ENCODE measurements at regions not wholly inside any gene's neighbourhood (a gene's known extent, or its start where the extent isn't known, plus 50 kb on each side); places are given as distances from the start of the nearest gene placed in this dataset.

DNA sequence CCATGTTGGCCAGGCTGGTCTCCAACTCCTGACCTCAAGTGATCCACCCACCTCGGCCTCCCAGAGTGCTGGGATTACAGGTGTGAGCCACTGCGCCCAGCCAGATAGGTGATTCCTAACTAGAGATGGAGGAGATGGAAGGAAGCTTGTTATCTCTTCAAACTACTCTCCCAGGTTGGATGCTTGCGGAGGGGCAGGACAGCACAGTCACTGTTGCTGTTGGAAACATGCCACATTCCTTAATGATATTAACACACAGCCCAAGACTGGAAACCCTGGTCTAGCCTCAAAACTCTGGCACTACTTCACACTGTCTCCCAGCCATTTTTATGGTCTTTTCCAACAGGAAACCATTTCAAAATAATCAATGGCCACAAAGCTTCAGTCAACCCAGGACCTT, 468.8 kb upstream of the NRP1 start:
- H3K27ac Mint-ChIP-seq, result no peak overlapping the region
- no peaks in the 10 kb centered on the region for H3K36me3 Mint-ChIP-seq (ENCODE audit: low read depth)
- H3K27me3 Mint-ChIP-seq (ENCODE audit: low read depth), result no peaks in the 10 kb centered on the region
- no peak overlapping the region for H3K4me3 Mint-ChIP-seq
- no peaks in the 10 kb centered on the region for H3K4me1 Mint-ChIP-seq (ENCODE audit: low read depth)
- no peaks in the 10 kb centered on the region for H3K9me3 Mint-ChIP-seq

DNA sequence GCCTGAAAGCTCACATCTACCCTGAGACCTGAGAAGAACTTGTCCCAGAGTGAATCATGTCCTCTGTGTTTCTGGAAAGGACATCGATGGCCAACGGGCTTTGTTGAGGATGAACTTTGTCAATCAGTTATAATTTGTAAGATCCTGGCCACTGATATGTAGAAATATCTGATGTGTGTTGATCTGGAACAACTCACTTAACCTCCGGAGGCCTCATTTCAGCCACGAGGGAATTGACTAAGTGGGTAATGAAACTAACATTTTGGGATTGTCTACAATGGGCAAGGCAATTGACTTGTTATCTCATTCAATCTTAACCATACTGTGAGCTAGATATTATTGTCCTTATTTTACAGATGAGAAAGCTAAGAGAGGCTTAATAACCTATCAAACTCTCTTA, 468.1 kb upstream of the NRP1 start:
- Mint-ChIP-seq H3K36me3 (ENCODE audit: low read depth) (no peaks in the 10 kb centered on the region), H3K9me3 (no peaks in the 10 kb centered on the region), H3K27ac (no peak overlapping the region), H3K4me1 (ENCODE audit: low read depth) (no peaks in the 10 kb centered on the region), H3K4me3 (no peak overlapping the region), H3K27me3 (ENCODE audit: low read depth) (no peaks in the 10 kb centered on the region)

DNA sequence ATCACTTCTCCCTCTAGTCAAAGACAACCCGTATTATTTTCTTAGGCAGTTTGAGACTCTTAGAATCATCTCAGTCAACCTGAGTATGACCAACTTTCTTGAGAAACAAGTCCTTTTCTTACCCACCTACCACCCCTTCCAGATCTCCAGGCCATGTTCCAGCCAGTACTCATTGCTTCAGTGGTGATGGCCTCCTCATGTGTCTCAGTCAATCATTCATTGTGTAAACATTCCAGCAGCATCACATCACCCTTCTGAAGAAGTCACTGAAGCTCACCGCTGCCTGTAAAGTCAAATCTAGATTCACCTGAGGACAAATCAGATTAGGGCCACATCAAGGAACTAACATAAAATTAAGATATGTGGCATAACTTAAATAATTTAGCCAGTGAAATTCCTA, 467.2 kb upstream of the NRP1 start:
- H3K27ac Mint-ChIP-seq, result no peak overlapping the region
- H3K36me3 Mint-ChIP-seq (ENCODE audit: low read depth), result no peaks in the 10 kb centered on the region
- H3K4me1 Mint-ChIP-seq (ENCODE audit: low read depth), result no peaks in the 10 kb centered on the region
- no peaks in the 10 kb centered on the region for H3K27me3 Mint-ChIP-seq (ENCODE audit: low read depth)
- H3K9me3 Mint-ChIP-seq, result no peaks in the 10 kb centered on the region
- no peak overlapping the region for H3K4me3 Mint-ChIP-seq

DNA sequence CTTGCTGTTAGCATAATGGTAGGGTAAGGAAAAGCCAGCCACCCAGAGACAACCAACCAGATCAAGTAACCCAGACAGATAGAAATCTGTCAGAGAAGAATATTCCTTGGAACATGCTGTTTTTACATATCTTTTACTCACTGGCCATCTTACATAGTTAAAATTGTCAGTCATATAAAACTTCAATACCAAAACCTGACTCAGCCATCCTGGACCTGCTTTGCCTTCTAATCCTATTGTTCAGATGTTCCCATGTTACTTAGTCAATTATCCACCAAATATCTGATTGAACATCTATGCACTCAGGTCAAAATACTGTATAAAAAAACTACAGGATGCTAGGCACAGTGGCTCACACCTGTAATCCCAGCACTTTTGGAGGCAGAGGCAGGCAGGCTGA, 466.5 kb upstream of the NRP1 start:
- Mint-ChIP-seq H3K4me1 (ENCODE audit: low read depth) (no peaks in the 10 kb centered on the region), H3K9me3 (no peaks in the 10 kb centered on the region), H3K27ac (no peak overlapping the region), H3K4me3 (no peak overlapping the region), H3K27me3 (ENCODE audit: low read depth) (no peaks in the 10 kb centered on the region), H3K36me3 (ENCODE audit: low read depth) (no peaks in the 10 kb centered on the region)

DNA sequence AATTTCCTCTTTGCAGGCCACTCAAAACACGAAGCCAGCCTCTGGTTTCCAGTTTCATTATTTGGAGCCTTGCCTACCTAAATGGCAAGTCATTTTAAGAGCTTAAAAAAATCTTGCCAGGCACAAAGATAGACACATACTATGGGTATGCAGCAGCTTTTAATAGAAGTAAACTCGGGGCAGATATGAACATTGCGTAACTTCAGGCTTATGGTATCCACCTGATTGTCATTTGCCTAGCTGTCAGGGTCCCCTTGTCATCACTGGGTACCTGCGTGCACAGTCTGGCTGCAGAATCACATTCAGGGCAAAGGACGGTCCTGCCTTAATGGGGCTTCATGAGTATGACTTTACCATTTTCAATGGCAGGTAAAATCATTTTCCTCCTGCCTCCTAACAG, 466.1 kb upstream of the NRP1 start:
- Mint-ChIP-seq H3K27me3 (ENCODE audit: low read depth) (no peaks in the 10 kb centered on the region), H3K27ac (no peak overlapping the region), H3K9me3 (no peaks in the 10 kb centered on the region), H3K36me3 (ENCODE audit: low read depth) (no peaks in the 10 kb centered on the region), H3K4me1 (ENCODE audit: low read depth) (no peaks in the 10 kb centered on the region), H3K4me3 (no peak overlapping the region)

DNA sequence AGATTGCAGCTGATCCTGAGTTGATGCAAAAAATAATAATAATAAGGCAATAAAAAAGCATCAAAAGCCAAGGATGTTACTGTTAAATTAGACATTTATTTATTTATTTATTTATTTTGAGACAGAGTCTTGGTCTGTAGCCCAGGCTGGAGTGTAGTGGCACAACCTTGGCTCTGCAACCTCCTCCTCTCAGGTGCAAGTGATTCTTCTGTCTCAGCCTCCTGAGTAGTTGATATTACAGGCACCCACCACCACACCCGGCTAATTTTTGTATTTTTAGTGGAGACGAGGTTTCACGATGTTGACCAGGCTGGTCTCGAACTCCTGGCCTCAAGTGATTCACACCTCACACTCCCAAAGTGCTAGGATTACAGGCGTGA, 465.5 kb upstream of the NRP1 start:
- Mint-ChIP-seq H3K27ac (no peak overlapping the region), H3K9me3 (no peaks in the 10 kb centered on the region), H3K27me3 (ENCODE audit: low read depth) (no peaks in the 10 kb centered on the region), H3K4me1 (ENCODE audit: low read depth) (no peaks in the 10 kb centered on the region), H3K36me3 (ENCODE audit: low read depth) (no peaks in the 10 kb centered on the region), H3K4me3 (no peak overlapping the region)

DNA sequence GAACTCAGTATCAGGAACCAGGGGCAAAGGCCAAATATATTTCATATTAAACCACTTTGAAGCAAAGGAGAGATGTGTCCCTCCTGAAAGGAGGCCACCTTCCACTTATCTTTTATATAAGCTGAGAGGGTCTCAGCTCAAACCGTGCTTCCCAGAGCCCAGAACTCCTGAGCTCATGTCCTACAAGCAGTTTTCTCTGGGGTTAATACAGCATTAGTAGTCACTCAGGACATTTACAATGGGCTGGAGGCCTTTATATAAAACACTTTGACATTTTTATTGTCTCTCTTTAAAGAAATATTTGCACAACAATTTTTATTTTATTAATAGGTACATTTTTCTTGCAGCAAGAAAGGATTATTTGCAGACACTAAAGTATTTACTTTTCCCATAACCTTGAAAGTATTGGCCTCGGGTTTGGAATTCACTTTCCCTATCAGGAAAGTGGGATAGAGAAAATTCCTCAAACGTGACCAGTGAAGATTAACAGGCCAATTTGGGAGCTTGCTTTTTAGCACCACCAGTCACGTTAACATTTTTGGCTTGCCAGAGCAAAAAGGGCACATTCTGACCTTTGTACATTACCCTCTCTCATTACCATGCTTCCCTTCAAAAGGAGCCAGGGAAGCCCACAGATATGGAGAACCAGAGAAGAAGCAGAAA, 464.9 kb upstream of the NRP1 start:
- H3K27me3 Mint-ChIP-seq (ENCODE audit: low read depth), result no peaks in the 10 kb centered on the region
- no peaks in the 10 kb centered on the region for H3K36me3 Mint-ChIP-seq (ENCODE audit: low read depth)
- H3K9me3 Mint-ChIP-seq, result no peaks in the 10 kb centered on the region

DNA sequence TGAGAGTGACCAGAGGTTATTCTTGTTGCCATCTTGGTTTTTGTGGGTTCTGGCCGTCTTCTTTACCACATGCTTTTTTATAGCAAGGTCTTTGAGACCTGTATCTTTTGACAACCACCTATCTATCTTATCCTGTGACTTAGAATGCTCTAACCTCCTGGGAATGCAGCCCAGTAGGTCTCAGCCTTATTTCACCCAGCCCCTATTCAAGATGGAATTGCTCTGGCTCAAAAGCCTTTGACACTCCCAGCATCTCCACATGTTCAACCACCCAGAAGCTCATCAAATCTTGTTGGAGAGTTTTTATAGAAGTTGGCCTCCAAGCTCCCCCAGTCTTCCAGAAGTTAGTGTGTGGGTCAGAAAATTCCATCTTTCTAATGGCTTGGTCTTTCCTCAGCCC, 464.3 kb upstream of the NRP1 start:
- no peaks in the 10 kb centered on the region for H3K27me3 Mint-ChIP-seq (ENCODE audit: low read depth)
- H3K4me1 Mint-ChIP-seq (ENCODE audit: low read depth), result no peaks in the 10 kb centered on the region

More for the DNA sequence above, 464.9 kb upstream of the NRP1 start:
- Mint-ChIP-seq H3K4me1 (ENCODE audit: low read depth) (no peaks in the 10 kb centered on the region), H3K27ac (no peak overlapping the region), H3K4me3 (no peak overlapping the region)

DNA sequence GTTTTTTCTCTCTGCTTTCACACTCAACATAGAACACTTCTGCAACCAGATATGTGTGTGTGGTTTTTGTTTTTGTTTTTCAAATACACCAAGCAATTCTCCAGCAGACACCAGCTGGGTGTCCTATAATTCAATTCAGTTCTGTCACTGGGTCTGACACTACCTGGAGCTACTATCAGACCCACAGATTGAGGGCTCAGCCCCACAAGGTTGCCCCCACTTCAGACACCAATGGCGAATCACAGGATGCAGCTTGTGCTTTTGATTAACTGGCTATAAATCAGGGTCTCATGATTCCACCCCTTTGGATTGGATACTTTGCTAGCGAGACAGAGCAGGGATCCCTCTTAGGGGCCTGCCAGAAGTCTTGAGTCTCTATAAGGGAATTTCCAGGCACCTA, 462.2 kb upstream of the NRP1 start:
- H3K27ac Mint-ChIP-seq, result no peak overlapping the region
- H3K9me3 Mint-ChIP-seq, result no peaks in the 10 kb centered on the region
- no peaks in the 10 kb centered on the region for H3K36me3 Mint-ChIP-seq (ENCODE audit: low read depth)
- H3K4me1 Mint-ChIP-seq (ENCODE audit: low read depth), result no peaks in the 10 kb centered on the region
- no peaks in the 10 kb centered on the region for H3K27me3 Mint-ChIP-seq (ENCODE audit: low read depth)
- H3K4me3 Mint-ChIP-seq, result no peak overlapping the region

More for the DNA sequence above, 464.3 kb upstream of the NRP1 start:
- no peaks in the 10 kb centered on the region for H3K9me3 Mint-ChIP-seq
- H3K4me3 Mint-ChIP-seq, result no peak overlapping the region
- no peak overlapping the region for H3K27ac Mint-ChIP-seq
- no peaks in the 10 kb centered on the region for H3K36me3 Mint-ChIP-seq (ENCODE audit: low read depth)

DNA sequence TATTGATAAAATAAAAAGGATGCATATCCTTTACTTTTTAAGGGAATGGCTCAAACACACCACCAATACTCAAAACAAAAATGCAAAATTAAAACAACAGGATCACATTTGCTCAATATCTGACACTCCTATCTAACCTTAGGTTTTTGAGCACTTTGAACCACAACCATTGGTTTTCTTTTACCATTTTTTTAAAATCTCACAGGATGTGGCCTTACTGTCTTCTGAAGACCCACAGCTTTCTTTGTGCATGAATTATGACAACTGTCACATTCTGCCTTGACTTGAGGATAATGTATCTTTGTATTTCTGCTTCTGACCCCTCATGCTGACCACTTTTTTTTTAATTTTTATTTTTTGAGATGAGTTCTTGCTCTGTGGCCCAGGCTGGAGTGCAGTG, 461.1 kb upstream of the NRP1 start:
- no peaks in the 10 kb centered on the region for H3K9me3 Mint-ChIP-seq
- H3K4me1 Mint-ChIP-seq (ENCODE audit: low read depth), result no peaks in the 10 kb centered on the region
- no peaks in the 10 kb centered on the region for H3K36me3 Mint-ChIP-seq (ENCODE audit: low read depth)
- no peaks in the 10 kb centered on the region for H3K27me3 Mint-ChIP-seq (ENCODE audit: low read depth)
- no peak overlapping the region for H3K27ac Mint-ChIP-seq
- no peak overlapping the region for H3K4me3 Mint-ChIP-seq

DNA sequence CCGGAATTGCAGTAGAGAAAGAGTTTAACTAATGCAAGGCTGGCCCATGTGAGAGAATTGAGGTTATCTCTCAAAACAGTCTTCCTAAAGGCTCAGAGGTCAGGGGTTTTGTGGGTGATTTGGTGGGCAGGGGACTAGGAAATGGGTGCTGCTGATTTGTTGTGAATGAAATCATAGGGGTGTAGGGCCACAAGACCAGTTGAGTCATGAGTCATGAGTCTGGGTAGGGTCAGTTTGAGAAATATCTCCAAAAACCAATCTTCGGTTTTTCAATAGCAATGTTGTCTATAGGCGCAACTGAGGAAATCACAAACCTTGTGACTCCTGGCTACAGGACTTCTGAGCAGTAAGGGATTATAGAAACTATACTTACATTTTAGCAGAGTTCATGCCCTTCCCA, 460.0 kb upstream of the NRP1 start:
- no peak overlapping the region for H3K4me3 Mint-ChIP-seq

DNA sequence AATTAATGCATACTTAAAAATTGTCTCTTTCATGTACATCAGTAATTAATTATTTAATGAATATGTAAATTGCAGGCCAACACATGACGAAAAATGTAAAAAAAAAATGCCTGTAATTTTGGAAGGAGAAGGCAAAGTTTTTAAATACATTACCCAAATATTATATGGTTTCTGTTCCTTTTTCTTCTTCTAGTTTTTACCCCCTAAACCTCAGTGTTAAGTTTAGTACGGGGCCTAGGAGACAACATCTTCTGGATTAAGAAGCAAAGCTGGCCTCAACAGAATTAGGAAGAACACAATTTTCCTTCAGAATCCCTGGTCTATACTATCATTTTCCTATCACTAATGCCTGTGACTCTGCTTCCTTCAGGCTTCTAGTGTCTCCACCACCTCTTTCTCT, 459.3 kb upstream of the NRP1 start:
- no peak overlapping the region for H3K27ac Mint-ChIP-seq
- no peak overlapping the region for H3K4me3 Mint-ChIP-seq
- no peaks in the 10 kb centered on the region for H3K4me1 Mint-ChIP-seq (ENCODE audit: low read depth)
- H3K27me3 Mint-ChIP-seq (ENCODE audit: low read depth), result no peaks in the 10 kb centered on the region
- H3K36me3 Mint-ChIP-seq (ENCODE audit: low read depth), result no peaks in the 10 kb centered on the region
- H3K9me3 Mint-ChIP-seq, result peaks cover 3% of the 10 kb centered on the region

More for the DNA sequence above, 460.0 kb upstream of the NRP1 start:
- no peaks in the 10 kb centered on the region for H3K4me1 Mint-ChIP-seq (ENCODE audit: low read depth)
- no peak overlapping the region for H3K27ac Mint-ChIP-seq
- no peaks in the 10 kb centered on the region for H3K27me3 Mint-ChIP-seq (ENCODE audit: low read depth)
- peaks cover 3% of the 10 kb centered on the region for H3K9me3 Mint-ChIP-seq
- no peaks in the 10 kb centered on the region for H3K36me3 Mint-ChIP-seq (ENCODE audit: low read depth)

DNA sequence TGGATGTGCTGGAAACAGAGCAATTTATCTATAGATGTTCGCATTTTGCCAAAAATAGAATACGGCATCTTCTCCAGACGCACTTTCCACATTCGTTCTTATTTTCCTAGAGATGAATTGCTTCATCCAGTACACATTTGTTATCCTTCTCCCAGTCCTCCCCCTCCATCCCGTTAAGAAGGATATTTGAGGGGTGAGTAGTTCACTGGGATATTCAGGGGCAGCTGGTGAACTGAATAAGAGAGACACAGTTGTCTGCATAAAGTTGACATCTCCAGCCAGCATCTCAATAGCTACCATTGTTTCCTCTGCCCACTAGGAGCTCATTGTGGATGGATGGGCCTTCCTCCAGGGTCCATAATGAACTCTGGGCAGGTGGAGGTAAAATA, 456.8 kb upstream of the NRP1 start:
- no peak overlapping the region for H3K4me3 Mint-ChIP-seq
- H3K27ac Mint-ChIP-seq, result no peak overlapping the region
- H3K27me3 Mint-ChIP-seq (ENCODE audit: low read depth), result no peaks in the 10 kb centered on the region

DNA sequence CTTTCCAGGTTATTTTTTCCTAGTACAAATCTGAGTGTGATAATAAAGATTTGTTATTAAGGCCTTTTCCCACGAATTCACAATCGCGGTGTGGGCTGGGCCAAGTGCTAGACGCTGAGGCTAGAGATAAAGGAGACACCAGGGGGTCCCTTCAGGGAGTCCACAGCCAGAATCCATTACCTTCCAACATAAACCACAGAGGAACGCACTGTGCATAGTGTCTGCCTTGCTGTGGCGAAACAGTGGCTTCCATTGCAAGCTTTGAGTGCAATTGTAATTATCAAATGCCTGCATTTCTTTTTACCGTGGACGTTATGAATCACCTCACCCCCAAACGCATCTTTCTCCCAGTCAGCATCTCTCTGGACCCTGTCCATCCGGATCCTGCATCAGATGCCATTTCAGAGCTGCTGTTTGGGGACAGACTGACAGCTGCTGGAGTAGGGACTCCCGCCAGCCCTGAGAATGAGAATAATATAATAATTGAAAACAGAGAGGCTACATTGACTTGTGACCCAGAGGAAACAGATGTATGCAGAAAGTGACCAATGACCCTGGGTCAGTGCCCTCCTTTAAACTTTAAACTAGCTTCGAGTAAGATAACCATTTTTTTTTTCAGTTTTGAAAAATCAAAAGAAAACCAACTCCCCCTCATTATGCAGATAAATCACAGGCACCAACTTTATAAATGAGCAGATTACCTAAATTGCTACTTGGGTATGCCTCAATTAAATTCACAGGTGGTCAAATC, 456.2 kb upstream of the NRP1 start:
- no peak overlapping the region for H3K27ac Mint-ChIP-seq
- no peaks in the 10 kb centered on the region for H3K27me3 Mint-ChIP-seq (ENCODE audit: low read depth)
- H3K36me3 Mint-ChIP-seq (ENCODE audit: low read depth), result no peaks in the 10 kb centered on the region
- H3K4me3 Mint-ChIP-seq, result no peak overlapping the region
- H3K4me1 Mint-ChIP-seq (ENCODE audit: low read depth), result no peaks in the 10 kb centered on the region
- H3K9me3 Mint-ChIP-seq, result peaks cover 3% of the 10 kb centered on the region

More for the DNA sequence above, 456.8 kb upstream of the NRP1 start:
- peaks cover 3% of the 10 kb centered on the region for H3K9me3 Mint-ChIP-seq
- no peaks in the 10 kb centered on the region for H3K4me1 Mint-ChIP-seq (ENCODE audit: low read depth)
- H3K36me3 Mint-ChIP-seq (ENCODE audit: low read depth), result no peaks in the 10 kb centered on the region

DNA sequence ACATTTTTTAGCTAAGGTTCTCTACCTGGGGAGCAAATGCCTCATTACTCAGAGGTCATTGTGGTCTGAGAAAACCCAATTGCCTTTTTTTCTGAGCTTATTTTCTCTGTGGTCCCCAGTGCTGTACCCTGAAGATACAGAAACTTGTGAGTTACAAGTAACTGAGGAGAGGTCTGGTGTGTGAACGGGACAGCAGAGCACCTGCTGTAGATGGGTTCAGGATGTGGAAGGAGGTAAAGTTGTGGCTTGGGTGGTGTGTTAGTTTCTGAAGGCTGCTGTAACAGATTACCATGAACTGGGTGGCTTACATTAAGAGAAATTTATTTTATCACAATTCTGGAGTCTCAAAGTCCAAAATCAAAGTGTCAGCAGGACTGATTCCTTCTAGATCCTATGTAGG, 449.1 kb upstream of the NRP1 start:
- Mint-ChIP-seq H3K27me3 (ENCODE audit: low read depth) (no peaks in the 10 kb centered on the region), H3K27ac (no peak overlapping the region)

More for the DNA sequence above, 449.1 kb upstream of the NRP1 start:
- Mint-ChIP-seq H3K9me3 (no peaks in the 10 kb centered on the region), H3K4me3 (no peak overlapping the region), H3K4me1 (ENCODE audit: low read depth) (no peaks in the 10 kb centered on the region), H3K36me3 (ENCODE audit: low read depth) (no peaks in the 10 kb centered on the region)
